Right ventricle myocardium inferior (tissue), 1 donor: ENCODE measurements at regions not wholly inside any gene's neighbourhood (a gene's known extent, or its start where the extent isn't known, plus 50 kb on each side); places are given as distances from the start of the nearest gene placed in this dataset.

Experiments used
- ATAC-seq: fragments of 200-7000 bp; cut with Tn5 transposase; one replicate; pipeline ENCODE4 v1.9.1; 2020; ENCODE audit warnings: mild to moderate bottlenecking, moderate library complexity
- DNase-seq: peaks from one replicate; pipeline ENCODE4 v3.0.0; 2021; ENCODE audit errors: missing footprints
- intact Hi-C: fragments of 100-400 bp; cut with DNase I; formaldehyde crosslinking; loops from one replicate; pipeline ENCODE4 v1.11.0; 2022
- donor health status: DM: no; HTN: yes; CAD: no; lungs with severe emphysema.

DNA sequence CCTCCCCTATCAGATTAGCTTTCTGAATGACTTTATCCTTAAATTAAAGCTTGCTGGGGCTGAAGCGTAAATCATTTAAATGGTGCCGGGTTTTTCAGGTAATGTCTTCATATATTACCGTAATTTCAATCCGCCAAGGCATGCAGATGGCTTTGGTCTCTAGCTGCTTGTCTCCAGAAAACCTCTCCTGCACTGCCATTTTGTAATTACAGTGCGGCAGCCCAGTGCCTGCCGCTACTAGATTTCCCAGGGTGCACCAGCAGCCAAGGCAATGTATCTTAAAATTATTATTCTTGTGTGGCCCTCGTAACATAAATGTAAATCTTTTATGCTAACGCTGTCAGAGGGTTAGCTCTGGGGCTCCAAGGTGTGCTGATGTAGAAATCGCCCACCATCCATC, 208.5 kb downstream of the TMEM114 start:
- ATAC-seq: no peak
- intact Hi-C loops: no loop called here

DNA sequence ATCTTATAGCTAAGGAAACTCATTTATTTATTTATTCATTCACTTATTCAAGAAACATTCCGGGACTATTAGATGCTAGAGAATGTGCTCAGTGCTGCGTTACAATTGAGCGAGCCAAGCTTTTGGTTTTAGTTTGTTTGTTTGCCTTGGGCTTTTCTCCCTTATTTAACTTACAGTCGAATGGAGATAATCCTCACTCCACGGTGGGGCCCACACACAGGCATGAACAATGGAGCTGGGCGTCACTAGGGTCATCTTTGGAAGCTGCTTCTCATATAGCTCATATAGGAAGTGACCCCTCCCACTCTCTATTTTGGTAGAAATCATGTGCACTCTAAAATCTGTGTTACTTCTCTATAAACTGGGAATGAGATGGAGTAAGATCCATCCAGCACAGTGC, 210.0 kb downstream of the TMEM114 start:
- DNase-seq (no peak), ATAC-seq (no peak)
- intact Hi-C loops: no loop called here

More for the DNA sequence above, 208.5 kb downstream of the TMEM114 start:
- DNase-seq: no peak

DNA sequence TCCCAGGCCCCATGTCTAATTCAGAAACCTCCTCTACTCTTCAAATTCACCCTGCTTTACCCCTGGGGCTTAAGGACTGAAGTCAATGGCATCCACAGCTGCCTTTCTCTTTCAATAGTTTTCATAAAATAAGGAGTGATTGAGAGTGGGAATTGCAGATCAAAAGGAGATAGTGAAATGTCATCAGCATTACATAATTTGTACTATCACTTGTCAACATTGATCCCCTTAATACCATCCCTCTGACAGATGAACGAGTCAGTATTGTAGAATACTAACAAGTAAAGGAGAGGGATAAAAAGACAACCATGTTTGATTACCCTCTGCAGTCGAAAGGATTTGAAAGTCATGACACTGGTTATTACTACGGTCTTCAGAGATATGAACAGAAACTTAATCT, 212.4 kb downstream of the TMEM114 start:
- DNase-seq: no peak
- intact Hi-C loops: no loop called here
- ATAC-seq: no peak

DNA sequence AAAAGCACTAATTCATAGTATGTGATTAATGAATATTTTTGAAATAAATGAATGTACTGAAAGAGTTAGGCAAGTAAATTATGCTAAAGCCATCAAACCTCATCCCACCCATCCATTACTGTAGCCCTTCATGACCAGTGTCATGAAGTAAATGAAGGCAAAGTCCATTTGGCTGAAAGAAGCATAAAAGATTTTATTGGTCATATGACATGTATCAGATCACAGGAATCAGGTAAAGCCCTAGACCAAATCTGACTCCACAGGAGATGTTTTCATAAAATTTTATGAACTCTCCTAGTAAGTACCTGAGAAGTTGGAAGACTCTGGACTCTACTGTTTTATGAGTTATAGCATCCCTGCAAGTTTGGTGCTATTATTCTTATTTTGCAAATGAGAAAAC, 213.5 kb downstream of the TMEM114 start:
- no peak for ATAC-seq
- intact Hi-C loops: no loop called here
- DNase-seq: no peak

DNA sequence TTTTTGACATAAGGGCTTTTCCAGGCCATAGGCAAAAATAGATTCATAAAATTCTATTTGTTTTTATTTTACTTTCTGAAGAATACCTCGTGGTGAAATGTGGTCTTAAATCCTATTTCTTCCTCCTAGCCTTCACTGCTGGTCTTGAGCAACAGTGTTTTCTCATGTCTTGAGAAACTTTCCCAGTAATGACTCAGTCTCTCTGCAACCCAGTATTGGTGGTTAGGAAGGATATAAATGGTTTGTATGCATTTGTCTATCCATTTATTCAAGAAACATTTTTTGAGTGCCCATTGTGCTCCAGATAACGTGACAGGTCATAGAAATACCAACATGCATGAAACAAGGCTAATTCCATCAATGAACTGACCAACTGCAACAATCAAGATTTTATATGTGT, 213.9 kb downstream of the TMEM114 start:
- ATAC-seq: no peak
- intact Hi-C loops: no loop called here
- DNase-seq: no peak

DNA sequence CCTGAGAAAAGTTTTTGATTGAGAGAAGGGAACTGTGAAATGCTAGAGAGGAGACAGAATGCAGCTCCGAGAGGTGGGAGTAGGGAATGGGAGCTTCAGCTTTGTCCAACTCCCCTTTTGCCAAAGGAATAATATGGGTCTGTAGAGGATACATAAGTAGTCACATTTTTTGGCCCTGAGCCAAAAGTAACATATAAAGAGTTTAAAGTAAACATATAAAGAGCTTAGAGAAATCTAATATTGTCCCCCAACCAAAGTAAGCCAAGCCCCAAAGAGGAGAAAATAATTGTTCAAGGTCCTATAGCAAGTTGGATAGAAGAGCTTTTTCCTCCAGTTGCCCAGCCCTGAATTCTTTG, 215.1 kb downstream of the TMEM114 start:
- DNase-seq: no peak
- ATAC-seq: no peak
- intact Hi-C loops: no loop called here

DNA sequence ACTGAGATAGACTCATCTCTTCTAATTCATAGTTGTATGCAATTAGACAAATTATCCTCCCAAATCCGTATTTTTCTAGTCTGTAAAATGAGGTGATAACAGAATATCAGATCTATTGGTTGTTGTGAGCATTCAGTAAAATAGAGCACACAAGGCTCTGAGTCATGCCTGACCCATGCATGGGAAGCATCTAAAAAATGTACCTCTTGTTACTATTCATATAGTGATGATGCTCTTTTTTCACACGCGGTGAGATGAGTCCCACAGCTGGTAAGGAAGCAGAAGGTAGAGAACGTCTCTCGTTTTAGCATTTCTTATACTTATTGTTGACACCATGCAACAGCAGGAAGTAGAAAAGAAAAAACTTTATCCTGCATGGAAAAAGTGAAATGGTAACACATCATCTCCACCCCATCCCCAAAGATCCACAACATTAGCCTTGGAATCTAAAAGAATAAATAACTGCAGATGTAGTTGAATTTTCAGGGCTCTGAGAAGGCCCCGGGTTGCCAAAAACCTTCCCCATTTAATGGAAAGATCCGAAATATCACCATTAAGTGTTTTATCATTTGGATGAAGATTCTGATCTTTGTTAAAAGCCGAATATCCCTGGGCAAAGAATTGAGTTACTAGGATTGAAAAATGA, 215.6 kb downstream of the TMEM114 start:
- DNase-seq: no peak
- intact Hi-C loops: no loop called here
- ATAC-seq: no peak

DNA sequence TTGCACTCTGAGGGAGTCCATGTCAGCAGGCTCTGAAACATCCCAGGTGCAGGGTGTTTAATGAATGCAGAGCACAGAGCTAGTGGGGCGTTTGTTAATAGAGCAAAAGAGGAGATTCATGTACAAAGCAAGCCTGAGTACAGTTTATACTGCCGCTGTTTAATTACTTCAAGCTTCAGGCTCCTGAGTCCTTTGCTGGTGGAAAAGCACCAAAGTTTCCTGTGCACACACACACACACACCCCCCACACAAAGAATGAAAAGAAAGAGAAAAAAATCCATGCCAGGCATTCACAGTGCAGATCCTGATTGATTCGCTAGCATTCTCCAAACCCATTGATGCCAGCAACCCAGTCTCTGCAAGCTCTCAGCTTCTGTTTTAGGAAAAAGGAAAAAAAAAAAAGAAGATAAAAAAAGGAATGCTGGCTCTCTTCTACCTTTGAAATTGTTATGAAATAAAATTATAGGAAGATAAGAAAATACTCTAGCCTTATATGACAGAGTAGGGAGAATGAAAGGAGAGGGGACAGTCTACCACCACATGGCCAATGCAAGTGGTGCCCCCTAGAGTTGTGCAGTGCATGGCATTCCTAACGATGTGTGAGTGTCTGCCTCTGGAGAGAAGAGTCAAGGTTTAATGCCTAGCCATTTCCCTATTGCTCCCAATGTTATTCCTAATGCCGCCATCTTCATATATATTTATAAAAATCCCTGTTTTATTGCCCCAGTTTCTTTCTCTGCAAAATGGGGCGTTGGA, 216.5 kb downstream of the TMEM114 start:
- ATAC-seq (no peak), DNase-seq (no peak)
- intact Hi-C loops: no loop called here

DNA sequence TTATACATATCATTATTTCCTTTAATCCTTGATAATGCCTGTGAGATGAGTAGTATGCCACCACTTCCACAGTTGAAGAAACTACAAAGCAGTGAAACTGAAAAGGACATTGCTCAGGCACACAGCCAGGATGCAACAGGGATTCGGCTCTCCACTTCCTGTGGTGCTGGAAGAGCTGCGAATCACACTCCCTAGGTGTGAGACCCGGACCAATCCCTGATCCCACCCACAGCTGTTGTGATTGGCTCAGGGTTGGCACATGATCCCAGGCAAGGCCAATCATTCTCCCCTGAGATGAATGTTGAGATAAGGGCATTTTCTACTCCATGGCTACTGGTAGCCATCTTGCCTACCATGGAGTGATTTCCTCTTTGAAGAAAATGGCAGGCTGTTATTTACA, 218.2 kb downstream of the TMEM114 start:
- no peak for DNase-seq
- no peak for ATAC-seq
- intact Hi-C loops: no loop called here

DNA sequence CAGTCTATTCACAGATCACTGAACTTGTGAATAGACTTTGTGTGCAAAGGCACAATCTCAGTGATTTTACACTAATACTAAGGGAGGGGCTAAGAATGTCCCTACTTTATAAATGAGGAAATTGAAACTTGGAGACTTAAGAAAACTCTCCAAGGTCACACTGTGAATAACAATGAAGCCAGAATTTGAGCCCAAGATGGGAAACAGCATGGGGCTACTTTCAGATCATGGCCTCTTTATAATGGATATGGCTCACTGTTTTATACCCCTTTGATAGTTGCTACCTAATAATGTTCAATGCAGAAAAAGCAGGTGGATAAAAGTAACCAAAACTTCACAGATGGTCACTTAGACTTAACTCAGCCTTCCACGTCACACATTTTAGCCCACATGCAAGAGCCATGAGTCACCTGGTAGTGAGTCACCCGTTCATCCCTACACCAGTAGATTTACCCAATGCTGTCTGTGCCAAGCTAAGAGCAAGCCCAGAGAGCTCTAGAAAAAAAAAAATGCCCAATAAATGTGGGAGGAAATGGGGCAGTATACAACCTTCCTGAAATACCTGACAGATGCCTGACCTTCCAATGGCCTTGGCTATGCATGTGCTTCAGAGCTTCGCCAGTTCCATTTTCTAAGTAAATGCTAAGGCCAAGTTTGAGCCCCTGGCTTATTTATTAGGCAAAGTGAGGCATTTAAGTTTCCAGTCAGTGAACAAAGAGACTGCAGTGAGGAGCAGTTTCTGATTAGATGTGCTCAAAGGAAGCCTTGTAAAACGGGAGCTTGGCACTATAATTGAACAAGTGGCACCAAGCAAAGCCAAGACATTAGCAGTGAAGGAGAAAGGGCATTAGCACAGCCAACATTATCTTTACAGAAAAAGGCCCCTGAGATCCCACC, 219.7 kb downstream of the TMEM114 start:
- no peak for ATAC-seq
- no peak for DNase-seq
- intact Hi-C loops: no loop called here

DNA sequence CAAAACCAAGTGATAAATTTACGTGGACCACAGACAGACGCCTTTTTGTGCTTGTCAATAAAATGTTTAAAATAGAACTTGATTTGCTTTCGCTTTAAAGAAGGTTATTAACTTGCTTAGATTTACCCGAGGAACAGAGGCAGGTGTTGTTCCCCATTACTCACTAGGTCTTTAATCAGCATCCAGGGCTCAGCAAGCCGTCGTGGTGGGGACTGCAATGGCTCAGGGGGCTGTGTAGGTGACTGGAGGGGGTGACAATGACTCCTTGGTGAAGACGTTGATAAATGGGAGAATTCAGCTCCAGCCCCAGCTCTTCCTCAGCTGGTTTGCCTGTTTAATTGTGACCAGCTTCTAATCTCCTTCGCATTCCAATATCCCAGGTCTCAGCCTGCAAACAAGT, 231.4 kb downstream of the TMEM114 start:
- no peak for ATAC-seq
- intact Hi-C loops: no loop called here

DNA sequence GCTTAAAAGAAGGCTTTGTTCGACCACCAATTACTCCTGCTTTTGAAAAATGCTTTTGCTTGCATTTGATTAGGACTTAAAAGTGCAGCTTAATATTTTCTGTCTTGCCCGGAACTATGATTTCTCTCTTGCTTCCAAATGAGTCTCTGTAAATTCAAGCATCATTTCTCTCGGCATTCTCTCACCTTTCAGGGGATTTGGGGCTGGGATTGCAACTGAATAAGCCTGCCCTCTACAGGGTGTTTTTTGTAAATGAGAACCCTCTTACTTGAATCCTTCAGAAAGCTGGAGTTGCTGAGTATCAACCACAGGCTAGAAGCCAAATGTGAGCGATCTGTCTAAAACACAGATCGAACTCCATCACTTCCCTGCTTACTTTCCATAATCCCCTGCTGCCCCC, 234.6 kb downstream of the TMEM114 start:
- intact Hi-C loops: no loop called here
- no peak for DNase-seq

More for the DNA sequence above, 231.4 kb downstream of the TMEM114 start:
- DNase-seq: no peak

DNA sequence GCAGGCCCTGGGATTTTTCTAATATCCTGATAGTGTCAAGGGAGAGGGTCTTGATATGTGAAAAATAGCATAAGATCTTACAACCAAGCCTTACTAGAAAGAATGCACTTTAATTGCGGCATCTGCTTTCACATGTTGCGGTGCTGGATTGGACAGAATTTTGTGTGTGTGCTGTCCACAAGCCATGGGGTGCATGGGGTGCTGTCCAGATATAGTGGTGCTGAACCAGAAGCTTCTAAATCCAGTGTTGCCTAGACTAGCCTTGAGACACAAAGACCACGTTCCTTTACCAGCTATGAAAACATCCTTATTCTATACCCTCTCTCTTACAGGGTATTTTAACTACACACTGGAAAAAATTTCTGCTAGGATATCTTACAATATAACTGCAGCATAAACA, 244.0 kb downstream of the TMEM114 start:
- DNase-seq (no peak), ATAC-seq (no peak)
- intact Hi-C loops: no loop called here

More for the DNA sequence above, 234.6 kb downstream of the TMEM114 start:
- no peak for ATAC-seq

DNA sequence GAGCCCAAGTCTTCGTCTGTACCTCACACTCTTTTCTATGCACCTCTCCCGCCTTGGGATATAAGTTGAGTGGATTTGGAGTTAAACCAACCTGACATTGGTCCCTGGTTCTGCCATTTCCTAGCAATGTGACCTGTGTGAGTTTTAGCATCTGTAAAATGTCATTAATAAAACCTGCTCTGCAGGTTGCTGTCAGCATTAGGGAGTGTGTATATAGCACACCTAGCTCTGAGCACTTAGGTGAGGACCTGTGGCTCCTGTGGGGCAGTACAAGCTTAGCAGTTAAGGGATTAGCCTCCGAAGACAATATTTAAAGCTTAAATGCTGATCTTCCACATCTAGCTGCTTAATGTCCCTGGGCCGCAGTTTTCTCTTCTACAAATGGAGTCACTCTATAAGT, 248.0 kb downstream of the TMEM114 start:
- ATAC-seq: no peak
- no peak for DNase-seq
- intact Hi-C loops: no loop called here

DNA sequence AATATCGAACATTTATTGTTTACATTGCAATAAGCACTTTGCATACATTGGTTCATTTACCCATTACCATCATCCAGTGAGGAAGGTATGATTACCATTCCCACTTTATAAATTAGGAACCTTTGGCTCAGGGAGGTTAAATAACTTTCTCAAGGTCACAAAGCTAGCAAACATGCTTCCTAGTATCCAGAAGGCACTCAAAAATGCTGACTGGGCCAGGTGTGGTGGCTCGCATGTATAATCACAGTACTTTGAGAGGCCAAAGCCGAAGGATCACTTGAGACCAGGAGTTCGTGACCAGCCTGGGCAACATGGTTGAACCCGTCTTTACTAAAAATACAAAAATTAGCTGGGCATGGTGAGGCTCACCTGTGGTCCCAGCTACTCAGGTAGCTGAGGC, 259.6 kb downstream of the TMEM114 start:
- DNase-seq (no peak), ATAC-seq (no peak)
- intact Hi-C loops: no loop called here

DNA sequence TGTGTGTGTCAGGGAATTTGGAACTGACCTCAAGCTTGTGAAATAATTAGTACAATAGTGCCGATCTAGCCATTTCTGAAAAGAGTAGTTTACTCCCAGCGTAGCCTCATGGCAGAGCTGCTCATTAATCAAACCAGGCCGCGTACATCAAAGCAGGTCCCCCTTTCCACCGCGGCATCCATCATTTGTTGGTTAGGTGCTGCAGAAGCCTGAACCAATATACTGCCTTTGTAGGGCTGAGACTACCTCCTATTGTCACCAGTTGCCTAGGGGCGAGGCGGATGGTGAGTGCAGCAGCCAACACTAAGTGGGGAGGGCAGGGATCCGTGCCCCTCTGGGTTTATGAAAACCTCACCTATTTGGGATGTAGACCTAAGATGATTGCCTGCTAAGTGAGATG, 264.1 kb downstream of the TMEM114 start:
- no peak for ATAC-seq
- intact Hi-C loops: no loop called here
- no peak for DNase-seq

DNA sequence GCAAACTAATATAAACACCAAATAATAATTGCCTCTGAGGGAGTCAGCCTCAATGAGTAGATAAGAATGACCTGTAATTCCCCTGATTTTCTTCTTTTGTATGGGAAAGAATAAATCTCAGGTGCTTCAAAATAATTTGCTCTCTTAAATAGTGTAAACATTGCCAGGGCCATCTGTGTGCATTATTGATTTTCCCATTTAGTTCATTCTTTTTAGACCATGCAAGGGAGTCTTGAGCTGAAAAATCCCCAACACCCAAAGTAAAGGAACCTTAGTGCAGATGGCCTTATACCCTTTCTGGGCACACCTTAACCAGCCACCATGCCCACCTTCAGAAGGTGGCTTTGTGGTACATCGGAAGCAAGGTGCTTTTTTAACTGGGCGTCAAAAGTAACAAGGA, 267.2 kb downstream of the TMEM114 start:
- intact Hi-C loops: no loop called here
- ATAC-seq (no peak), DNase-seq (no peak)

DNA sequence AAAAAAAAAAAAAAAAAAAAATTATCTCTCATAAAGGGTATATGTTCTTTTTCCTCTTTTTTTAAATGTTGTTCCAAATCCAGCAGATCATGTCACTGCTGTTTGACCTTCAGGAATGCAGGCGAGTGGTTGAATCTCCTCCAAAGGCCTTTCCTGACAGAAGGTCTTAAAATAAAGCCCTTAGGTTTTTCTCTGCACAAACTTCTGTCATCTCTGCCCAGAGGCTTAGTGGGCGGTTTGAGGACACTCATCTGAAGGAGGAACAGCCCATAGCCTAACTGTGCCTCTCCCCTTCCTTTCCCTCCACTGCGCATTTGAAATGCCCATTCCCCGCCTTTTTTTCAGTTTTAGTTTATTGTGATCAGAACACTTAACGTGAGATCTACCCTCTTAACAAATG, 270.2 kb downstream of the TMEM114 start:
- intact Hi-C loops: no loop called here
- DNase-seq (no peak), ATAC-seq (no peak)

DNA sequence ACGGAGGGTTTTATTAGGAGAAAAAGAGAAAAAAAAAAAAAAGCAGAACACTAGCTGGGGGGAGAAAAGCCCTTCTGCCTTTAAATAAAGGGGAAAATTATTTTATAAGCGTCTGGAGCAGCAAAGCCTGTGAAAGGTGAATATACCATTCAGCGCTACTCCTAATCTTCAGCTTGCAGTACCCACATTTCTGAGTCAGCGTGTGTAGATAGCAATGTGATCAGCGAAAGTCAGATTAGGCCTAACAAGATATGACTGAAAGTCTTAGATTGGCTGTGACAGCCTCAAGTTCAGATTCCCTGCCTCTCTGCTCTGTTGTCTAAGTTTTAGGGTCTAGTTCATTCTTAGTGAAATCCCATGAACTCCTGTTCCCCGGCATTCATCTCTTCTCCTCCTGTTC, 279.5 kb downstream of the TMEM114 start:
- intact Hi-C loops: no loop called here
- ATAC-seq: no peak
- DNase-seq: no peak

DNA sequence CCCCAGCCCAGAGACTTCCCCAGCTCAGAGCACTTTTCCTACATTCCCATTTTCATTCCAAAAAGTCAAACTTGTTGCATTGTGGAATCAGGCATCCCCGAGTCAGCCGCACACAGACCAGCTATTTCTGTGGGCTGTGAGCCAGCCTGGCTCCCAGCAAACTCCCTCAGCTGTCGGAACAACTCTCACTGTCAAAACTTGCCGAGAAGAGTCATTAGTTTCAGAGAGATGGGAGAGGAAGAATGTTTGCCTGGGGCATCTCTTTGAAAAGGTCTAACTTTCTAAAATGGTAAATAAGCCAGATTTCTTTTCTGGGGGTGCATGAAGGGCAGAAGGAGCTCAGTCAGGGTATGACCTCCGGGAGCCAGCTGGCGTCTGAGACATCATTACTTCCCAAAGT, 280.0 kb downstream of the TMEM114 start:
- ATAC-seq (no peak), DNase-seq (no peak)
- intact Hi-C loops: no loop called here
